Amniotic epithelial cell (primary cell): ENCODE measurements at regions not wholly inside any gene's neighbourhood (a gene's known extent, or its start where the extent isn't known, plus 50 kb on each side); places are given as distances from the start of the nearest gene placed in this dataset.

Experiments
- DNase-seq: peaks from one replicate; pipeline ENCODE4 v3.0.0-alpha.2; 2010; ENCODE audit warnings: low read depth

- peak; percentile 99 for DNase-seq
These were observed 112.8 kb downstream of the SAMD5 start for GRCh38 chr6:147621263-147621662.

- DNase-seq, result no peak
These were observed 113.5 kb downstream of the SAMD5 start for GRCh38 chr6:147621961-147622360.

- DNase-seq, result no peak
These were observed 116.5 kb downstream of the SAMD5 start for GRCh38 chr6:147624946-147625515.

- no peak for DNase-seq
These were observed 117.5 kb downstream of the SAMD5 start for GRCh38 chr6:147625946-147626345.

- no peak for DNase-seq
These were observed 118.9 kb downstream of the SAMD5 start for GRCh38 chr6:147627411-147627810.

GRCh38 chr6:147633191-147633590 lies 124.7 kb downstream of the SAMD5 start:
- no peak for DNase-seq

GRCh38 chr6:147637620-147638195 lies 129.2 kb downstream of the SAMD5 start:
- DNase-seq, result no peak

GRCh38 chr6:147639279-147639678 lies 130.8 kb downstream of the SAMD5 start:
- DNase-seq, result no peak

- no peak for DNase-seq
These were observed 132.1 kb downstream of the SAMD5 start for GRCh38 chr6:147640606-147641005.

GRCh38 chr6:147641511-147641910 lies 133.0 kb downstream of the SAMD5 start:
- DNase-seq, result no peak

GRCh38 chr6:147642458-147642857 lies 134.0 kb downstream of the SAMD5 start:
- DNase-seq, result no peak

GRCh38 chr6:147643341-147644200 lies 135.1 kb downstream of the SAMD5 start:
- DNase-seq, result no peak

GRCh38 chr6:147648916-147649315 lies 140.4 kb downstream of the SAMD5 start:
- DNase-seq, result no peak

GRCh38 chr6:147651249-147652063 lies 143.0 kb downstream of the SAMD5 start:
- peak; percentile 5 for DNase-seq

GRCh38 chr6:147653631-147654030 lies 145.1 kb downstream of the SAMD5 start:
- no peak for DNase-seq

- DNase-seq, result no peak
These were observed 145.8 kb downstream of the SAMD5 start for GRCh38 chr6:147654103-147654845.

- DNase-seq, result no peak
These were observed 152.1 kb downstream of the SAMD5 start for GRCh38 chr6:147660334-147661311.

GRCh38 chr6:147662646-147663045 lies 154.2 kb downstream of the SAMD5 start:
- no peak for DNase-seq

- DNase-seq, result no peak
These were observed 155.6 kb downstream of the SAMD5 start for GRCh38 chr6:147664092-147664491.

GRCh38 chr6:147666255-147666654 lies 157.8 kb downstream of the SAMD5 start:
- DNase-seq, result no peak
